IPS DF 6.9 (cell line): ENCODE measurements at regions not wholly inside any gene's neighbourhood (a gene's known extent, or its start where the extent isn't known, plus 50 kb on each side); places are given as distances from the start of the nearest gene placed in this dataset.

Experiments used
- DNase-seq: peaks from one replicate; pipeline ENCODE4 v3.0.0-alpha.2; 2013; ENCODE audit warnings: low read depth, low spot score
- H3K27ac ChIP-seq: one replicate; pipeline ENCODE4 v1.5.1; 2013; ENCODE audit warnings: low read length, control low read depth
- H3K27me3 ChIP-seq: 2 replicates; pipeline ENCODE4 v1.6.1; 2013; ENCODE audit warnings: mild to moderate bottlenecking, low read length; ENCODE audit not compliant: control insufficient read depth, insufficient read depth
- H3K36me3 ChIP-seq: 2 replicates; pipeline ENCODE4 v1.6.1; 2013; ENCODE audit warnings: low read length; ENCODE audit not compliant: control insufficient read depth, insufficient read depth
- H3K4me1 ChIP-seq: 2 replicates; pipeline ENCODE4 v1.6.1; 2013; ENCODE audit warnings: low read length; ENCODE audit not compliant: control insufficient read depth, insufficient read depth
- H3K4me3 ChIP-seq: 2 replicates; pipeline ENCODE4 v1.5.1; 2013; ENCODE audit warnings: mild to moderate bottlenecking, low read length
- H3K9me3 ChIP-seq: 2 replicates; pipeline ENCODE4 v1.6.1; 2013; ENCODE audit warnings: low read length, inconsistent platforms; ENCODE audit not compliant: control insufficient read depth, insufficient read depth
- WGBS: extraction: QIAGEN DNeasy Blood & Tissue Kit; methylation state at CpG from one replicate; pipeline ENCODE4 v1.1.7; 2013; ENCODE audit warnings: mixed read lengths, missing lambda C conversion rate; ENCODE audit not compliant: insufficient read length, insufficient coverage; 5-methylcytosine and 5-hydroxymethylcytosine counted together

DNA sequence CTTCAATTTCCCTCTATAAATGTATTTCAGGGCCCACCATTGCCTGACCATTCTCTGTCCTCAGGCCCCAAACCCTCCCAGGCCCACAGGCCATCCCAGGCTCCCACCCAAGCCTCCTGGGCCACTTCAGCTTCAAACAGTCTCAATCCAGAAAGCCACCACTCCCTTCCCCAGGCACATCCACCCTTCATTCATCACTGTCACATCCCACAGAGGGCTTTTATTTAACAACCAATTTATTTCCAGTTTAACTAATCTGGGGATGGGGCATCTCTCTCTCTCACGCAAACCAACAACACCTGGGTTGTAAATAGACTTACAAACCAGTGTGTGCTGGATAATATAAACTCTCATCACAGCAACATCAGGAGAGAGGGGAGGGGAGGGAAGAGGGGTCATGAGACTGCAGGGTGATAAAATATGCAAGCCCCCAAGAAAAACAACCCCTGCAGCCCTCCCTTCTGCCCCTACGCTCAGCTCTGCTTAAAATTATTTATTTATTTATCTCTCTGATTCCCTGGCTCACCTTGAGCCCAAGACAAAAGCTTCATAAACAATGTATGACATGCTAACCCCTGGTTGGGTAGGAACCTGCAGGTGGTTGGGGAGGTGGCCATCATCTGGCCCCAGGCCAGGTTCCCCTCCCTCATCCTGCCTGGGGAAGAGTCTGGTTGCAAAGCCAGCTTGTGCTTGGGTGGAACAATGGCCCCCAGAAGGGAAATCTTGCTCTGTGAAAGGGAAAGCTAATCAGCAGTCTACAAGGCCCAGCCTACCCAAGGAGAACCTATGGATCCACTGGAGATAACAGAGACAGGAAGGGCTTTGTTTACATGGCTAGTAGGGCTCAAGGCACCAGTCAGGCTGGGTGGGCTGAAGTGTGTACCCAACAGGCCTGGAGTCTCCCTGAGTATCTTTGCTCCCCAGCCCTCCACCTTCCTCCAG, 359.2 kb downstream of the BUD13 start:
- H3K27ac ChIP-seq, result no peak overlapping the region
- no peaks in the 10 kb centered on the region for H3K36me3 ChIP-seq
- H3K4me1 ChIP-seq, result peaks cover 4% of the 10 kb centered on the region; the same call in 1 of the 2 replicates
- H3K9me3 ChIP-seq, result no peaks in the 10 kb centered on the region
- H3K4me3 ChIP-seq, result no peak overlapping the region
- no peaks in the 10 kb centered on the region for H3K27me3 ChIP-seq
- no CpG with 5 or more reads among the region's 2 CpGs for WGBS
- DNase-seq, result no peak

DNA sequence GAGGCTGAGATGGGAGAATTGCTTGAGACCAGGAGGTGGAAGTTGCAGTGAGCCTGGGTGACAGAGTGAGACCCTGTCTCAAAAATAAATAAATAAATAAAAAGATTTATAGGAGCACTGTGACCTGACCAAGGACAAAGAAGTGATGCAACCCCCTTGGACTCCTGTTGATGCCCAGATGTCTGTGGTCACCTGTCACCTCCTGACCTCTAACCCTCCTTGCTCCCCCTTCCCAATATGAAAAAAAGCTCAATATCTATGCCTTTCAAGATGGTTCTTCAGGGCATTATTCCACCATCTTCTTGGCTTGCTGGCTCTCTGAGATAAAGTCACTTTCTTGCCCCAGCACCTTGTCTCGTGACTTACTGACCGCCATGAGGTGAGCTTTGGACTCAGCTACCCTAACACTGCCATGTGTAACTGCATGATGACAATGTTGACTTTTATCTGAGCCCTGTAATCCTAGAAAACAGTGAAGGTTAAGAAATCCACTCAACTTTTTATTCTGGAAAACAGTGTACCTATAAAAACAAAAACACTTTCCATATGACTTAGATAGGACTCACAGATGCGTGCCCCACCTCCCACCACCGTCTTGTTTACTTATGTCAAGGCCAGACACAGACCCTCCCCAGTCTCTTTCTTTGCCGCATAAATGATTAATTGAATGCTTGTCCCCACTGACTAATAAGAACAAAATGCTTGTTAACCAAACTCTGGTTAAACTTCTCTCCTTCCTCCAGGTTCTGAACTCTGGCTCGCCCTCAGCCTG, 360.5 kb downstream of the BUD13 start:
- no peaks in the 10 kb centered on the region for H3K27me3 ChIP-seq
- H3K4me3 ChIP-seq, result no peak overlapping the region
- H3K36me3 ChIP-seq, result no peaks in the 10 kb centered on the region
- no peak for DNase-seq
- H3K9me3 ChIP-seq, result no peaks in the 10 kb centered on the region
- H3K4me1 ChIP-seq, result peaks cover 4% of the 10 kb centered on the region; the same call in 1 of the 2 replicates
- no CpG with 5 or more reads among the region's 6 CpGs for WGBS
- H3K27ac ChIP-seq, result no peak overlapping the region

DNA sequence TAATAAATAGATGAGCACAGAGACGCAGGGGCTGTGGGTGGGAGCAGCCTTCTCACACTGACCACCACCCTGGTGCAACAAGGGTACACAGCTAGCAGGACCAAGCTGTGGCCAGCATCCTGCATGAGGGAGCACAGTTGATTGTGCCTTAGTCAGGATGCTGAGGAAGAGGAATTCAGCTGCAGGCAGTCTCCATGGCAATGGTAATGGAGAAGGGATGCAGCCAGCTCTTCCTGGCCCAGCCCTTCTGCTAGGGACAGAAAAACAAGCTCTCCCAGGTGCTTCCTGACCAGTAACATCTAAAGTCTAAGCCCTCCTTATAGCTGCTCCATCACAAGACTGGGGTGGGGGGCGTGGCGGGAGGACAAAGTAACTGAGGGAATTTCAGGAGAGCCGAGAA, 363.5 kb downstream of the BUD13 start:
- no CpG with 5 or more reads among the region's 4 CpGs for WGBS
- H3K4me1 ChIP-seq, result peaks cover 6% of the 10 kb centered on the region; the same call in 1 of the 2 replicates

DNA sequence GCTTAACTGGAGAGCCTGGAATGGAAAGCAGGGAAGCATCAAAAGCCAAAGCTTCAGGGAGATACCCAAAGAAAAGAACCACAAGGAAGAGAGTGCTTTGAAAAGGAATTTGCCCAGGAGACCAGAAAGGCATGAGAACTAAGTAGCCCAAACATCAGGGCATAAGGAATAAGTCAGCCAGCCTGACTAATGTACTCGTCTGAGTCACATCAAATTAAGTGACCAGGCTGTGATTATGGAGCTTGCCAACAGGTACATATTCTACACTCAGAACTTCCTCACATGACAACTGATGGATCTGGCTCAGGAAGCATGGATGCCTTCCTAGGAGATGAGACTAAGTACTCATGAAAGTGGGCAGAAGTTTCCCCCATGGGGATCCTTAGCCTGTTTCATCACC, 366.7 kb downstream of the BUD13 start:
- no peaks in the 10 kb centered on the region for H3K36me3 ChIP-seq
- no peaks in the 10 kb centered on the region for H3K9me3 ChIP-seq
- peaks cover 3% of the 10 kb centered on the region; the same call in 1 of the 2 replicates for H3K4me1 ChIP-seq
- H3K4me3 ChIP-seq, result no peak overlapping the region
- no peak overlapping the region for H3K27ac ChIP-seq
- no peaks in the 10 kb centered on the region for H3K27me3 ChIP-seq
- WGBS, result no CpG with 5 or more reads among the region's 1 CpG
- no peak for DNase-seq

More for the DNA sequence above, 363.5 kb downstream of the BUD13 start:
- Histone ChIP-seq H3K27me3 (no peaks in the 10 kb centered on the region), H3K4me3 (no peak overlapping the region), H3K27ac (no peak overlapping the region), H3K36me3 (no peaks in the 10 kb centered on the region), H3K9me3 (no peaks in the 10 kb centered on the region)
- no peak for DNase-seq

DNA sequence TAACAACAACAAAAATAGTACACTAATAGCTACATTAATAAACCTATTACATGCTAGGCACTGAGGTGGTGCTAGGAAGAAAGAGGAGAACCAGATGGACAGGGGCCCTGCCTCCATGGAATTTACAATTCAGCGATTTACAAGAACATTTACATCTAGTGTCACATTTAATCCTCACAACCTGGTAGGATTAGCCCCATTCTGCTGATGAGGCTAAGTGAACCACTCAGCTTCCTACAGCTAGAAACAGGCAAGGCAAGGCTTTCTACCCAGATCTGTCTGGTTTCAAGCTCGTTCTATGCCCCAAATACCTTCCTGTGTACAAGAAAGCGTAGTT, 368.4 kb downstream of the BUD13 start:
- Histone ChIP-seq H3K9me3 (no peaks in the 10 kb centered on the region), H3K36me3 (no peaks in the 10 kb centered on the region), H3K4me3 (no peak overlapping the region), H3K27ac (no peak overlapping the region), H3K4me1 (peaks cover 11% of the 10 kb centered on the region; the same call in 1 of the 2 replicates), H3K27me3 (no peaks in the 10 kb centered on the region)
- no CpG with 5 or more reads among the region's 3 CpGs for WGBS
- no peak for DNase-seq

DNA sequence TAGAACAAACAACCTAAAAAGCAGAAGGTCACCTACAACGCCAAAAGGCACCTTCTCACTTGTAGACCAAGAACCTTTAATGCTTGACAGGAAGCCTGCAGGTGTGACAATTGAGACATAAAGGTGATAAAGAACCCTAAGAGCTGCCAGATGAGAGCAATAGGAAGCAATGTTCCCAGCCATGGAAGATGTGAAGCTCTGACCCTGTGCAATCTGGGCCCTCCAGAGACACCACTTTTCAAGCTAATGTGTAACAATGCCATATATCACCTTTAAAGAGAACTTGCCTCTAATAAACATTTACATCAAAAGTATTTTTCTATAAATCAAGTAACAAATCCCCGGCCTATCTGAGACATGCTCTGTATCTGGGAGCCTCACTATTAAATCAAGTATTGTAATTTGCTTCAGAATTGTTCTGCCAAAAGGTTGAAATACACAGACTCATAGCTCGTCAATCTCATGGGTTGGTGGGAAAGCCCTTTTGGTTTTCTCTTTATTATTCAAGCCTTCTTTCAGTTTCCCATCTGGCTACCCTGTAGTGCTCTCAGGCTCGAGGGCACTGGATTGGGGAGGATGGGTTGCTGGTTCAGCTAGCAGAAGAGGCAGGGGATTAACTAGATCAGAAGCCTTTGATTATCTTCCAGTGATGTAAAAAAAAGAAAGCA, 368.9 kb downstream of the BUD13 start:
- Histone ChIP-seq H3K9me3 (no peaks in the 10 kb centered on the region), H3K27ac (no peak overlapping the region), H3K4me1 (peaks cover 11% of the 10 kb centered on the region; the same call in 1 of the 2 replicates), H3K27me3 (no peaks in the 10 kb centered on the region), H3K36me3 (no peaks in the 10 kb centered on the region), H3K4me3 (no peak overlapping the region)
- no peak for DNase-seq
- WGBS, result no CpG with 5 or more reads among the region's 4 CpGs

DNA sequence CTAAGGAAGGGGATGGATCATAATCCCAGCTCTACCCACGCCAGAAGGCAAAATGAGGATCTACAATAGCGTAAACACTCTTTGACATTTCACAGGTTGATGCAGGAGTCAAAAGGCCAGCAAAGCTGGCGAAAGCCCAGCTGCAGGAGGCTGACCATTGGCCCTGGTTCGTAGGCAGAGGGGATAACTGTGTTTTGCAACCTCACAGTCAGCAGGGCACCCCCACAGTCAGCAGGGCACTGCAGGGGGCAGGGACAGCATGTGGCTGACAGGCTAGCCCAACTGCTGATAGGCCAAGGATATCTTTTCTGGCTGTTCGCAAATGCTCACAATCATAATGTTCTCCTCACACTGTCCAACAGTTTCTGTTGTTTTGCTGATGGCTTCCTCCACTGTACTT, 372.7 kb downstream of the BUD13 start:
- peaks cover 11% of the 10 kb centered on the region; the same call in 1 of the 2 replicates for H3K4me1 ChIP-seq
- H3K36me3 ChIP-seq, result no peaks in the 10 kb centered on the region
- no peak overlapping the region for H3K4me3 ChIP-seq
- no peaks in the 10 kb centered on the region for H3K27me3 ChIP-seq
- H3K9me3 ChIP-seq, result no peaks in the 10 kb centered on the region
- no peak for DNase-seq
- WGBS, result no CpG with 5 or more reads among the region's 5 CpGs
- no peak overlapping the region for H3K27ac ChIP-seq

DNA sequence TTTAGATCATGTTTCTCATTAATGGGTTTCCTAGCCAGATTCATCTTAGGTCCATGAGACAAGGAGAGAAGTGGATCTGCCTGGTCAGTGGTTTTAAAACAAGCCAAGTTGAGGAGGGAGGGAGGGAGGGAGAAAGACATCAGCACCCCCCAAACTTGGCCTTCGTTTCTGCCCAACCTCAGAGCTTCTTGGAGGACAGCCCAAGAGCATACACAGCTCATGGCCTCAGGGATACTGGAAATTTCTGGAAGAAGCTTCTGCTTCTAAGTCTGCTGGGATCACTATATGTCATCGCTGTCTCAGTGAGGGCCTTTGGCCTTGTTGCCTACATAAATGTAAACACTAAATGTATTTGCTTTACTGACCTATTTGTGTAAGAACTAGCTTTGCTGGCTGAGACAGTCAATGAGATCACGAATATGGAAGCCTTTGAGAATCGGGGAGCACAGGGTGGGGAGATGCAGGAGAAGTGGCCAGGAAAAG, 375.1 kb downstream of the BUD13 start:
- Histone ChIP-seq H3K27ac (no peak overlapping the region), H3K9me3 (no peaks in the 10 kb centered on the region; the same call in 1 of the 2 replicates), H3K4me3 (no peak overlapping the region), H3K27me3 (no peaks in the 10 kb centered on the region), H3K36me3 (no peaks in the 10 kb centered on the region), H3K4me1 (peaks cover 8% of the 10 kb centered on the region; the same call in 1 of the 2 replicates)
- WGBS, result no CpG with 5 or more reads among the region's 4 CpGs
- DNase-seq, result no peak

DNA sequence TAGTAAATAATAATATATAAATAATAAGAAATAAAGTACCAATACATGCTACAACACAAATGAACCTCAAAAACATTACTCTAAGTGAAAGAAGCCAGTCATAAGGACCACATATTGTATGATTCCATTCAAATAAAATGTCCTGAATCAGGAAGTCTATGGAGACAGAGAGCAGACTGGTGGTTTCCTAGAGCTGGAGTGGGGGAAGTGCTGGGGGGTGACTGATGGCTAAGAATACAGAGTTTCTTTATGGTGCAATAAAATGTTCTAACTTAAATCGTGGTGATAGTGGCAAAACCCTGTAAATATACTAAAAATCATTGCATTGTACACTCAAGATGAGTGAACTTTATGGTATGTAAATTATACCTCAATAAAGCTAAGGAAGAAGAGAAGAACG, 376.5 kb downstream of the BUD13 start:
- H3K27me3 ChIP-seq, result no peaks in the 10 kb centered on the region
- H3K9me3 ChIP-seq, result no peaks in the 10 kb centered on the region; the same call in 1 of the 2 replicates
- no CpG with 5 or more reads among the region's 2 CpGs for WGBS
- no peak overlapping the region for H3K4me3 ChIP-seq
- H3K36me3 ChIP-seq, result no peaks in the 10 kb centered on the region
- H3K27ac ChIP-seq, result no peak overlapping the region
- peaks cover 8% of the 10 kb centered on the region; the same call in 1 of the 2 replicates for H3K4me1 ChIP-seq
- no peak for DNase-seq

DNA sequence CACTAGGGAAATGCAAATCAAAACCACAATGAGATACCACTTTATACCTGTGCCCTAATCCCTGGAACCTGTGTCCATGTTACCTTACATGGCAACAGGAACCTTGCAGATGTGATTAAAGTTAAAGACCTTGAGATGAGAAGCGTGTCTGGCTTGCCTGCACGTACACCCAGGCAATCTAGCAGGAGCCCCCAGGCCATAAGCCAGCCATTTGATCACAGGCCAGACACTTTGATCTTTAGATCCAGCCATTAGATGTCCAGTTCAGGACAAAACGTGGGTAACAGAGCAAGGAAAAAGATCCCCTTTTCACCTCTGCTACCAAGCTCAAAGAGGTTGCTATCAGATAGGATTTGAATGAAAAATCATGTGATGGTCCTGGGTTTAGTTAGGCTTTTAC, 378.8 kb downstream of the BUD13 start:
- no peaks in the 10 kb centered on the region for H3K36me3 ChIP-seq
- H3K27me3 ChIP-seq, result no peaks in the 10 kb centered on the region
- no peaks in the 10 kb centered on the region for H3K4me1 ChIP-seq
- no peak overlapping the region for H3K4me3 ChIP-seq
- no CpG with 5 or more reads among the region's 3 CpGs for WGBS
- H3K9me3 ChIP-seq, result no peaks in the 10 kb centered on the region; the same call in 1 of the 2 replicates
- no peak for DNase-seq
- no peak overlapping the region for H3K27ac ChIP-seq
